Left colon (tissue), 2 donors: ENCODE measurements at regions not wholly inside any gene's neighbourhood (a gene's known extent, or its start where the extent isn't known, plus 50 kb on each side); places are given as distances from the start of the nearest gene placed in this dataset.
"Not testable (repeated sequence)": the region's sequence is repeated elsewhere in the genome, so short reads cannot be mapped to it uniquely, and the experiment has no call there.

Experiments used
- ATAC-seq: fragments of 200-7000 bp; cut with Tn5 transposase; one replicate; pipeline ENCODE4 v1.9.1; 2020; ENCODE audit warnings: mild to moderate bottlenecking, moderate library complexity
- DNase-seq, 2 donors: peaks; one replicate each; pipeline ENCODE4 v3.0.0-alpha.2; 2020
- intact Hi-C, 2 donors: fragments of 100-400 bp; cut with DNase I in 1 of 2; cut with micrococcal nuclease in 1 of 2; formaldehyde crosslinking; loops; one replicate each; pipeline versions ENCODE4 v1.11.2 to v1.14.0; 2022; cut with DNase I, micrococcal nuclease
- donor health status: DM: no; HTN: no; CAD: no.
- donor health status: DM: yes; HTN: yes; CAD: no.

- intact Hi-C loops = no loop called here
- ATAC-seq (no peak), DNase-seq (no peak)
Measured at GRCh38 chr3:22846566-22846965, 356.6 kb upstream of the UBE2E2 start.

- intact Hi-C loops, DNase-seq, ATAC-seq: not testable (repeated sequence)
Measured at GRCh38 chr3:22849583-22849982, 353.5 kb upstream of the UBE2E2 start.

- intact Hi-C loops = no loop called here
- ATAC-seq = no peak
- no peak for DNase-seq
Measured at GRCh38 chr3:22856811-22857210, 346.3 kb upstream of the UBE2E2 start.

GRCh38 chr3:22858486-22858885 lies 344.6 kb upstream of the UBE2E2 start:
- DNase-seq = no peak
- intact Hi-C loops = no loop called here
- no peak for ATAC-seq

- DNase-seq = no peak
- no peak for ATAC-seq
- intact Hi-C loops = no loop called here
Measured at GRCh38 chr3:22859618-22860017, 343.5 kb upstream of the UBE2E2 start.

- intact Hi-C loops = no loop called here
- ATAC-seq (no peak), DNase-seq (no peak)
Measured at GRCh38 chr3:22861426-22861825, 341.7 kb upstream of the UBE2E2 start.

GRCh38 chr3:22862111-22862510 lies 341.0 kb upstream of the UBE2E2 start:
- no peak for ATAC-seq
- no peak for DNase-seq
- intact Hi-C loops = no loop called here

- not testable (repeated sequence) for DNase-seq, ATAC-seq
- intact Hi-C loops = loop anchor here in 1 of 2 donors (10.0 kb wide), 1 partner anchor 318 kb away; no protein-coding TSS in a partner anchor
Measured at GRCh38 chr3:22882834-22883233, 320.3 kb upstream of the UBE2E2 start.

GRCh38 chr3:22885039-22885438 lies 318.1 kb upstream of the UBE2E2 start:
- ATAC-seq = no peak
- no peak for DNase-seq
- intact Hi-C loops = loop anchor here in 1 of 2 donors (10.0 kb wide), 1 partner anchor 320 kb away; no protein-coding TSS in a partner anchor

GRCh38 chr3:22885574-22886341 lies 317.4 kb upstream of the UBE2E2 start:
- intact Hi-C loops = loop anchor here in 1 of 2 donors (10.0 kb wide), 1 partner anchor 321 kb away; no protein-coding TSS in a partner anchor
- peak; percentile 26 for ATAC-seq

GRCh38 chr3:22886439-22887068 lies 316.6 kb upstream of the UBE2E2 start:
- DNase-seq = no peak
- no peak for ATAC-seq
- intact Hi-C loops = loop anchor here in 1 of 2 donors (10.0 kb wide), 1 partner anchor 322 kb away; no protein-coding TSS in a partner anchor

More at GRCh38 chr3:22885574-22886341, 317.4 kb upstream of the UBE2E2 start:
- no peak for DNase-seq

GRCh38 chr3:22887664-22888291 lies 315.3 kb upstream of the UBE2E2 start:
- peak; percentile 60 for ATAC-seq
- DNase-seq = peak in 1 of 2 donors; percentile 12
- intact Hi-C loops = loop anchor here in 1 of 2 donors (10.0 kb wide), 1 partner anchor 323 kb away; no protein-coding TSS in a partner anchor

- DNase-seq (no peak), ATAC-seq (no peak)
- intact Hi-C loops = no loop called here
Measured at GRCh38 chr3:22893101-22893500, 310.0 kb upstream of the UBE2E2 start.

- DNase-seq (no peak), ATAC-seq (no peak)
- intact Hi-C loops = no loop called here
Measured at GRCh38 chr3:22893644-22894325, 309.3 kb upstream of the UBE2E2 start.

GRCh38 chr3:22894865-22895264 lies 308.3 kb upstream of the UBE2E2 start:
- DNase-seq (no peak), ATAC-seq (no peak)
- intact Hi-C loops = no loop called here

GRCh38 chr3:22895671-22896070 lies 307.5 kb upstream of the UBE2E2 start:
- no peak for ATAC-seq

GRCh38 chr3:22898558-22898957 lies 304.6 kb upstream of the UBE2E2 start:
- ATAC-seq (no peak), DNase-seq (no peak)
- intact Hi-C loops = no loop called here

More at GRCh38 chr3:22895671-22896070, 307.5 kb upstream of the UBE2E2 start:
- intact Hi-C loops = no loop called here
- DNase-seq = no peak

- intact Hi-C loops = no loop called here
- ATAC-seq (no peak), DNase-seq (no peak)
Measured at GRCh38 chr3:22899441-22899840, 303.7 kb upstream of the UBE2E2 start.

- DNase-seq (no peak), ATAC-seq (no peak)
- intact Hi-C loops = no loop called here
Measured at GRCh38 chr3:22900296-22900695, 302.8 kb upstream of the UBE2E2 start.
